Common myeloid progenitor, CD34-positive (primary cell): ENCODE measurements at regions not wholly inside any gene's neighbourhood (a gene's known extent, or its start where the extent isn't known, plus 50 kb on each side); places are given as distances from the start of the nearest gene placed in this dataset.

Experiments used
- CTCF ChIA-PET: fragments of 350-600 bp; sonication (Branson Sonifier 250); formaldehyde crosslinking; loops from one replicate; lab custom pipeline; 2021; ENCODE audit warnings: antibody characterized with exemption; lab: Charles Lee
- POLR2A ChIA-PET: fragments of 350-600 bp; sonication (Branson Sonifier 250); formaldehyde crosslinking; loops from one replicate; lab custom pipeline; 2021; ENCODE audit warnings: antibody characterized with exemption; lab: Charles Lee
- DNase-seq, 3 donors: peaks; one replicate each; pipeline versions ENCODE4 v3.0.0 to v3.0.0-alpha.2; 2013
- H3K27ac ChIP-seq, 2 experiments: 1 replicate in 1 of 2; 2 replicates in 1 of 2; pipeline ENCODE4 v1.7.0; 2013; ENCODE audit warnings: inconsistent platforms in 2 of 2, low read length in 2 of 2, mild to moderate bottlenecking in 2 of 2, low read depth in 1 of 2, moderate library complexity in 1 of 2; ENCODE audit not compliant: severe bottlenecking in 2 of 2, insufficient read depth in 1 of 2, poor library complexity in 1 of 2
- H3K27me3 ChIP-seq, 5 experiments: replicated peaks in 2 of 5; 1 replicate in 3 of 5; 2 replicates in 2 of 5; pipeline versions ENCODE4 v1.6.1 to v1.7.0; 2013; ENCODE audit warnings: low read length in 4 of 5, mild to moderate bottlenecking in 2 of 5, moderate library complexity in 2 of 5, inconsistent platforms in 1 of 5; ENCODE audit not compliant: insufficient read depth in 5 of 5, control insufficient read depth in 4 of 5
- H3K36me3 ChIP-seq, 4 experiments: 1 replicate in 2 of 4; 2 replicates in 2 of 4; pipeline versions ENCODE4 v1.6.1 to v1.7.0; 2013; ENCODE audit warnings: low read length in 3 of 4, control low read depth in 1 of 4, mild to moderate bottlenecking in 1 of 4; ENCODE audit not compliant: control insufficient read depth in 4 of 4, insufficient read depth in 4 of 4
- H3K4me1 ChIP-seq, 4 experiments: 1 replicate in 3 of 4; 2 replicates in 1 of 4; pipeline versions ENCODE4 v1.6.1 to v1.7.1; 2013; ENCODE audit warnings: low read length in 3 of 4, mild to moderate bottlenecking in 3 of 4, control low read depth in 1 of 4, inconsistent platforms in 1 of 4, moderate library complexity in 1 of 4; ENCODE audit not compliant: control insufficient read depth in 4 of 4, insufficient read depth in 4 of 4; ENCODE audit errors: control extremely low read depth in 1 of 4
- H3K4me3 ChIP-seq, 7 experiments: 1 replicate in 4 of 7; 2 replicates in 3 of 7; pipeline versions ENCODE4 v1.5.1 to v1.7.0; 2013; ENCODE audit warnings: mild to moderate bottlenecking in 7 of 7, low read length in 6 of 7, moderate library complexity in 6 of 7, inconsistent platforms in 2 of 7, low read depth in 2 of 7, control low read depth in 1 of 7; ENCODE audit not compliant: insufficient read depth in 4 of 7, control insufficient read depth in 1 of 7; ENCODE audit errors: extremely low read depth in 1 of 7
- H3K9me3 ChIP-seq, 5 experiments: 1 replicate in 4 of 5; 2 replicates in 1 of 5; pipeline versions ENCODE4 v1.6.1 to v1.7.1; 2013; ENCODE audit warnings: low read length in 4 of 5, mild to moderate bottlenecking in 2 of 5, inconsistent platforms in 1 of 5, low read depth in 1 of 5, moderate library complexity in 1 of 5; ENCODE audit not compliant: control insufficient read depth in 4 of 5, insufficient read depth in 2 of 5; ENCODE audit errors: control extremely low read depth in 1 of 5
- WGBS: methylation state at CpG from one replicate; pipeline ENCODE4 v1.1.5; 2013; ENCODE audit not compliant: insufficient coverage; 5-methylcytosine and 5-hydroxymethylcytosine counted together

DNA sequence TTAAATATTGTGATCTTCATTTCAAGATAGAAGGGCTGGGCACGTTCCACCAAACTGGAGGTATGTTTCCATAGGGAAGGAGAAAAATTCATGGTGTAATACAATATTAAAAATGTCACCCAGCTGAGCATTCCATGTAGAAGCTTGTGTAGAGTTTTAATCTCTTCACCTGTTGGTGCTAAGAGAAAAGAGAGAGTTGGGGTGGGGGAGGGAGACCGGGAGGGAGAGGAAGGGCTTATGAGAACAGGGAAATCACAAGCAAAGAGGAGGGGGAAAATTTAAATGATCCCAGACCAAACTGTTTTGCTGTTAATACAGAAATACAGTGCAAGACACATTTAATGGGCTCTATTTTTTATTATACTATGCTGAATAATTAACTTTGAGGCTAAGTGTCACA lies 345.8 kb downstream of the ZNF536 start:
- no peaks in the 10 kb centered on the region for H3K9me3 ChIP-seq
- ChIA-PET CTCF (interaction anchor here (1.0 to 1.6 kb wide), 2 partner anchors 34 to 641 kb away, joined by 3 to 5 read pairs; no protein-coding TSS in a partner anchor), POLR2A (no interaction called here)
- DNase-seq: no peak
- H3K27ac ChIP-seq: no peak overlapping the region
- WGBS: 86% methylated on average over 1 of the region's 2 CpGs
- H3K36me3 ChIP-seq: no peaks in the 10 kb centered on the region
- H3K4me1 ChIP-seq: peaks cover 3 to 13% (median 8%) of the 10 kb centered on the region in 4 experiments
- H3K4me3 ChIP-seq: no peak overlapping the region
- peaks cover 0 to 8% (median 0%) of the 10 kb centered on the region in 5 experiments for H3K27me3 ChIP-seq

DNA sequence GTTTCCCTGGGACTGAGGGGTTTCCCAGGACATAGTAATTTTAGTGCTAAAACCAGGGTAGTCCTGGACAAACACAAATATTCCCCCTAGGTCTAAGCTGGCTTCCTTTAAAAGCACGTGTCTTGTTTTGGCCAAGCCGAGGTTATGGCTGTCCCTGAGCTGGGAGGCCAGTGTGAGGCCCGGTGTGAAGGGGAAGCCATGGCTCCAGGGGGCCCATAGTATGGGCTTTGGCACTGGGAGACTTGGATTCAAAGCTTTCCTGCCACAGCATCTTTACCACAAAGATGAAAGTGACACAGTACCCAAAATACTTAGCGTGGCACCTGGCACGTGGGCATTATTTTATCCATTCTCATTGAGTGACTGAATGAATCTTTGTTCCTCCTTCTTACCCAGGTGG lies 345.2 kb downstream of the ZNF536 start:
- Histone ChIP-seq H3K36me3 (no peaks in the 10 kb centered on the region), H3K27ac (no peak overlapping the region), H3K9me3 (no peaks in the 10 kb centered on the region), H3K27me3 (peaks cover 0 to 8% (median 1%) of the 10 kb centered on the region in 5 experiments), H3K4me3 (no peak overlapping the region), H3K4me1 (peaks cover 3 to 13% (median 8%) of the 10 kb centered on the region in 4 experiments)
- ChIA-PET POLR2A (no interaction called here), CTCF (no interaction called here)
- DNase-seq: no peak
- WGBS: 98% methylated on average over 4 of the region's 5 CpGs

DNA sequence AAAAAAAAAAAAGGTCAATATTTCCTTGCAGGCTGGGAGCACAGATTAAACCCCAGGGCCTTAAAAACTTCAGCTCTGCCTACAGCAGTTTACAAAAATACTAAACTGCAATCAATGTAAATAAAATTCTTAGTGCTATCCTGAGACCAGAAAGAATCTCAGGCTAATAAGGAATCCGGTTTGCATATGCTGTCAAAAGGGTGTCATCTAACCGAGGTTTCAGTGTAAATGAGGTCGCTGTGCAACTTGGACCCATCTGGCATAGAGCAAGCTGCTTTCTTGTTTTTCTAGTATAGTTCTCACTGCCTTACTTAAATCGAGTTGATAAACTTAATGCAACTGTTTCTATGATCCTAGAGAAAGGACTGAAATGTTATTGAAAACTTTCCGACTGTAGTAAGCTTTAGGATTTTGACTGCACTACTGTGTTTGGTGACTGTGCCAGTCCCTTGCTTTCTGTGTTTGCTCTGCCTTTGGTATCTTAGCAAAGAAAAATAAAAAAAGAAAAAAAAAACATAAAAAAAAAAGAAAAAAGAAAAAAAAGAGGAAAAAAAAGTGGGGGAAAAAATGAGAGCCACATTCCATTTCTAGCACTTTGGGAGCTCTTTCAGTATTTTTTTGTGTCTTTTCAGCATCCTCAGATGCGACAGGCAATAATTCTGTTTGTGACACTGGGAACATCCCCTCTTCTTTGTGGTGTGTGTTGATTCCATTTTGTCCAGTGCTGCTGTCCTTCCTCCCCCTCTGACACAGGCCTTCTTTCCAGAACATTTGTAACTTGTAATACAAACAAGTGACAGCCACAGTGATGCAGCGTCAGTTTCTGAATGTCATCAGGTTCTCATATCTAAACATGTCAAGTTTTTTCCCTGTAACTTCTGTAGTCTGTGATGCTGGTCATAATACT lies 340.5 kb downstream of the ZNF536 start:
- H3K4me3 ChIP-seq: no peak overlapping the region
- no peak for DNase-seq
- no peak overlapping the region for H3K27ac ChIP-seq
- ChIA-PET POLR2A (no interaction called here), CTCF (no interaction called here)
- WGBS: 100% methylated on average over 4 of the region's 7 CpGs
- no peaks in the 10 kb centered on the region for H3K9me3 ChIP-seq
- H3K27me3 ChIP-seq: peaks cover 0 to 19% (median 7%) of the 10 kb centered on the region in 5 experiments
- no peaks in the 10 kb centered on the region for H3K36me3 ChIP-seq
- H3K4me1 ChIP-seq: no peaks in the 10 kb centered on the region

DNA sequence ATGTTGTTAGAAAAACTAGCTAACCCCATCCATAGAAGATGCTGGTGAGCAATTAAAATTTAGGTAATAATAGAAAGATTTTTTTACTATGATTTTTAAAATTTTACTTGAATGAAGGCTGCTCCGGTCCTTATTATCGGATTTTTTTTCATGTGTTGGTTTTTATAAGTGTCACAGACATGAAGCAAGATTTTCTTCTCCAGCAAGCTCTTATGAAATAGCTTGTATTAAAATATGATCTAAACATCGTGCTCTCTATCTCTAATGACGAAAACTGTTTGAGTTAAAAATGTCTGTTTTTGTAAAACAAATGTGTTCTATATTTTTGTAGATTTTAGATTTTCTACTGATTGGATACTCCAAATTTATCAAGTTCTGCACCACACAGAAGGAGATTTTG lies 339.6 kb downstream of the ZNF536 start:
- Histone ChIP-seq H3K9me3 (no peaks in the 10 kb centered on the region), H3K36me3 (no peaks in the 10 kb centered on the region), H3K27me3 (peaks cover 0 to 19% (median 7%) of the 10 kb centered on the region in 5 experiments), H3K27ac (no peak overlapping the region), H3K4me3 (no peak overlapping the region), H3K4me1 (no peaks in the 10 kb centered on the region)
- POLR2A ChIA-PET: no interaction called here
- CTCF ChIA-PET: no interaction called here
- 100% methylated on average over 2 of the region's 4 CpGs for WGBS
- no peak for DNase-seq

DNA sequence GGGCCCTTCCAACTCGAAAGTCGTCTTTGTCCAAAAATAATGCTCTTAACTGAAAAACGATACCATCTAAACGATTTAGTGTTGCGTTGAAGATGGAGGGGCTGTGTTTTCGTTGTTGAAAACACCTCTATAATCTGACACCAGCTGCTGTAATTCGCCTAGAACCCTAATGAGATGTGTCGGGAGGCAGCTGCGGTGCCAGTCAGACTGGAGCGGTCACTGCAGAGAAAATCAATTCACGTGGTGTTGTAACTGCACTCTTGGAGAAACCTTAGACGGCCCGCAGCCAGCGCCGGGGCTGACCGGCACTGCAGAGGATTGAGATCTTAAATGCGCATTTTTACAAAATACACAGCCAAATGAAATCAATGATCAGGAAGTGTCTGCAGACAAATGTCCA lies 339.1 kb downstream of the ZNF536 start:
- POLR2A ChIA-PET: no interaction called here
- Histone ChIP-seq H3K27me3 (peaks cover 0 to 19% (median 7%) of the 10 kb centered on the region in 5 experiments), H3K27ac (no peak overlapping the region), H3K9me3 (no peaks in the 10 kb centered on the region), H3K36me3 (no peaks in the 10 kb centered on the region), H3K4me1 (no peaks in the 10 kb centered on the region), H3K4me3 (no peak overlapping the region)
- CTCF ChIA-PET: no interaction called here
- no peak for DNase-seq
- 72% methylated on average over 16 of the region's 17 CpGs for WGBS

DNA sequence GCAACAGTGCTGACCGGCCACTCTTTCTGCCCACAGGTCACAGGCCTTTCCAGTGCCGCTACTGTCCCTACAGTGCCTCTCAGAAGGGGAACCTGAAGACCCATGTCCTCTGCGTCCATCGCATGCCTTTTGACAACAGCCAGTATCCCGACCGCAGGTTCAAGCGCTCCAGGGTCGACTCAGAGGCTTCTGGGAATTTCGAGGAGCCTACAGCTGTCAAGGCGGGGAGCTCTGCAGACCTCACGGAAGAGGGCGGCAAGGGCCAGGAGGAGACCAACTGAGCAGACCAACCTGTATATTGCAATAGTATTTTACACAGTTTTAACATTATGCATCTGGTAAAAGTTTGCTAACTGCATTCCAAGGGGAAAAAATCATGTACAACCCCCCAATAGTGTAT lies 338.5 kb downstream of the ZNF536 start:
- Histone ChIP-seq H3K9me3 (no peaks in the 10 kb centered on the region), H3K27ac (no peak overlapping the region), H3K27me3 (peaks cover 0 to 19% (median 7%) of the 10 kb centered on the region in 5 experiments), H3K36me3 (no peaks in the 10 kb centered on the region), H3K4me3 (no peak overlapping the region), H3K4me1 (no peaks in the 10 kb centered on the region)
- POLR2A ChIA-PET: no interaction called here
- WGBS: 95% methylated on average over 9 of the region's 12 CpGs
- CTCF ChIA-PET: interaction anchor here (1.7 kb wide), 1 partner anchor 44 kb away, joined by 3 read pairs; no protein-coding TSS in a partner anchor
- no peak for DNase-seq
